A549 (cell line): ENCODE measurements at regions not wholly inside any gene's neighbourhood (a gene's known extent, or its start where the extent isn't known, plus 50 kb on each side); places are given as distances from the start of the nearest gene placed in this dataset.

Experiments used
- ATAC-seq, 2 experiments: fragments of 200-7000 bp in 1 of 2; fragments of >200 bp in 1 of 2; cut with Nextera tagmentation in 1 of 2; cut with Tn5 transposase in 1 of 2; 3 replicates each; pipeline versions ENCODE4 v1.8.0 to v1.9.1; 2018 to 2020; ENCODE audit warnings: mild to moderate bottlenecking in 1 of 2, moderate library complexity in 1 of 2
- CTCF ChIA-PET: fragments of 300-600 bp; sonication (Branson Sonifier 250); formaldehyde crosslinking; extraction: SDS; loops from one replicate; lab custom pipeline; 2021; ENCODE audit warnings: antibody characterized with exemption, inconsistent platforms; lab: Yijun Ruan, JAX
- POLR2A ChIA-PET: fragments of 350-600 bp; formaldehyde crosslinking; extraction: SDS; loops from one replicate; lab custom pipeline; 2021; ENCODE audit warnings: antibody characterized with exemption, inconsistent platforms; lab: Yijun Ruan, JAX
- DNase-seq, 2 experiments: peaks; one replicate each; pipeline versions ENCODE4 v3.0.0 to v3.0.0-alpha.2; 2011 to 2016; ENCODE audit warnings: low read depth in 1 of 2, low spot score in 1 of 2
- FAIRE-seq: peaks from 2 replicates; lab custom pipeline; 2011; peaks lifted over from hg19 to GRCh38; lab: Jason Lieb, UNC
- H3K27ac ChIP-seq, 2 experiments: fragments of >200 bp; sonication (Bioruptor Twin); formaldehyde crosslinking; 3 replicates each; pipeline ENCODE4 v1.5.1; 2016 to 2017
- H3K4me1 ChIP-seq: fragments of >200 bp; sonication (Bioruptor Twin); formaldehyde crosslinking; 3 replicates; pipeline ENCODE4 v1.6.1; 2016
- H3K4me2 ChIP-seq: fragments of >200 bp; sonication (Bioruptor Twin); formaldehyde crosslinking; 3 replicates; pipeline ENCODE4 v1.6.1; 2016
- H3K4me3 ChIP-seq: fragments of >200 bp; sonication (Bioruptor Twin); formaldehyde crosslinking; 3 replicates; pipeline ENCODE4 v1.5.1; 2016
- H3K9me3 ChIP-seq: fragments of >200 bp; sonication (Bioruptor Twin); formaldehyde crosslinking; 3 replicates; pipeline ENCODE4 v1.6.1; 2016
- BHLHE40 ChIP-seq: IDR thresholded peaks from 2 replicates; pipeline ENCODE4 v1.6.1; 2012; ENCODE audit warnings: low read depth, low read length, inconsistent platforms
- CBX8 ChIP-seq: fragments of 200-600 bp; sonication (generic); IDR thresholded peaks from 2 replicates; pipeline ENCODE4 v1.6.1; 2016
- CHD4 ChIP-seq: fragments of 200-600 bp; sonication (generic); IDR thresholded peaks from 2 replicates; pipeline ENCODE4 v1.6.1; 2016; ENCODE audit warnings: antibody characterized with exemption, mild to moderate bottlenecking, borderline replicate concordance
- E2F6 ChIP-seq: IDR thresholded peaks from 2 replicates; pipeline ENCODE4 v1.6.1; 2012; ENCODE audit warnings: low read depth, borderline replicate concordance
- EHMT2 ChIP-seq: fragments of 200-600 bp; sonication (generic); IDR thresholded peaks from 2 replicates; pipeline ENCODE4 v1.6.1; 2016; ENCODE audit warnings: antibody characterized with exemption, low read depth, mild to moderate bottlenecking, moderate library complexity
- ELK1 ChIP-seq: fragments of 150-350 bp; IDR thresholded peaks from 2 replicates; pipeline ENCODE4 v1.6.1; 2014; ENCODE audit warnings: low read depth, mild to moderate bottlenecking, low read length
- EP300 ChIP-seq, 2 experiments: fragments of >200 bp; sonication (Bioruptor Twin); formaldehyde crosslinking; IDR thresholded peaks; 2 replicates in 1 of 2; 3 replicates in 1 of 2; pipeline ENCODE4 v1.6.1; 2016 to 2017
- HMGXB4 ChIP-seq: fragments of 250-450 bp; sonication (Bioruptor Pico); IDR thresholded peaks from 2 replicates; pipeline ENCODE4 v1.5.0; 2021; ENCODE audit warnings: mild to moderate bottlenecking, moderate library complexity, borderline replicate concordance
- HOXB13 ChIP-seq: fragments of 250-450 bp; sonication (Bioruptor Pico); IDR thresholded peaks from 2 replicates; pipeline ENCODE4 v1.5.0; 2020; ENCODE audit warnings: low read depth, mild to moderate bottlenecking, moderate library complexity
- HOXB5 ChIP-seq: fragments of 250-450 bp; sonication (Bioruptor Pico); IDR thresholded peaks from 2 replicates; pipeline ENCODE4 v1.5.0; 2020; ENCODE audit warnings: mild to moderate bottlenecking, moderate library complexity
- JUN ChIP-seq, 2 experiments: fragments of >200 bp; sonication (Bioruptor Twin); formaldehyde crosslinking; IDR thresholded peaks; 2 replicates in 1 of 2; 3 replicates in 1 of 2; pipeline ENCODE4 v1.6.1; 2016 to 2017
- KDM5A ChIP-seq: fragments of 200-600 bp; sonication (generic); IDR thresholded peaks from 2 replicates; pipeline ENCODE4 v1.6.1; 2016; ENCODE audit warnings: antibody characterized with exemption, mild to moderate bottlenecking
- MAZ ChIP-seq: fragments of 150-350 bp; IDR thresholded peaks from 2 replicates; pipeline ENCODE4 v1.6.1; 2014; ENCODE audit warnings: antibody characterized with exemption, low read depth, low read length, borderline replicate concordance
- NFE2L2 ChIP-seq: fragments of 150-350 bp; conservative IDR thresholded peaks from 2 replicates; pipeline ENCODE4 v1.6.1; 2014; ENCODE audit warnings: low read length
- NR3C1 ChIP-seq: fragments of >200 bp; sonication (Bioruptor Twin); formaldehyde crosslinking; IDR thresholded peaks from 3 replicates; pipeline ENCODE4 v1.6.1; 2017
- POLR2A ChIP-seq: IDR thresholded peaks from 2 replicates; pipeline ENCODE4 v1.6.1; 2012; ENCODE audit warnings: mild to moderate bottlenecking, low read length
- RAD21 ChIP-seq, 2 experiments: fragments of >200 bp in 1 of 2; sonication (Bioruptor Twin) in 1 of 2; formaldehyde crosslinking in 1 of 2; IDR thresholded peaks in 1 of 2; conservative IDR thresholded peaks in 1 of 2; 2 replicates in 1 of 2; 3 replicates in 1 of 2; pipeline ENCODE4 v1.6.1; 2012 to 2018; ENCODE audit warnings: inconsistent platforms in 1 of 2
- RARB ChIP-seq: fragments of 250-450 bp; sonication (Bioruptor Pico); IDR thresholded peaks from 2 replicates; pipeline ENCODE4 v1.8.0; 2021; ENCODE audit warnings: mild to moderate bottlenecking, moderate library complexity
- RCOR1 ChIP-seq: fragments of 150-350 bp; IDR thresholded peaks from 2 replicates; pipeline ENCODE4 v1.6.1; 2014; ENCODE audit warnings: antibody characterized with exemption, low read length, low read depth
- REST ChIP-seq: fragments of 200-600 bp; sonication (generic); IDR thresholded peaks from 2 replicates; pipeline ENCODE4 v1.6.1; 2016; ENCODE audit warnings: antibody characterized with exemption, mild to moderate bottlenecking, moderate library complexity
- ZC3H11A ChIP-seq: fragments of 450-650 bp; IDR thresholded peaks from 2 replicates; pipeline ENCODE4 v1.6.1; 2014; ENCODE audit warnings: antibody characterized with exemption, mild to moderate bottlenecking
- ZFP36 ChIP-seq: fragments of 450-650 bp; IDR thresholded peaks from 2 replicates; pipeline ENCODE4 v1.6.1; 2014; ENCODE audit warnings: borderline replicate concordance; ENCODE audit not compliant: partially characterized antibody
- ZNF302 ChIP-seq: fragments of 250-450 bp; sonication (Bioruptor Pico); IDR thresholded peaks from 2 replicates; pipeline ENCODE4 v1.9.0; 2021; ENCODE audit warnings: inconsistent platforms, mild to moderate bottlenecking, moderate library complexity
- WGBS: methylation state at CpG from one replicate; pipeline ENCODE4 v1.1.6; 2017; ENCODE audit errors: missing lambda C conversion rate; 5-methylcytosine and 5-hydroxymethylcytosine counted together

- WGBS: 48% methylated on average over 6 of the region's 6 CpGs
- H3K9me3 ChIP-seq: no peaks in the 10 kb centered on the region; the same call in 2 of the 3 replicates
- FAIRE-seq: no peak
- no peaks in the 10 kb centered on the region for H3K4me1 ChIP-seq
- TF ChIP-seq RARB (CRISPR knock-in tag) (no peak), CHD4 (no peak), BHLHE40 (no peak), EP300 (IDR thresholded peaks at IDR 0.05) (no peak)
- POLR2A ChIA-PET: no interaction called here
- no peak overlapping the region for H3K27ac ChIP-seq
- DNase-seq: no peak
- no peak overlapping the region for H3K4me2 ChIP-seq
- CTCF ChIA-PET: interaction anchor here (1.0 kb wide), 1 partner anchor 75 kb away, joined by 3 read pairs; no protein-coding TSS in a partner anchor
- H3K4me3 ChIP-seq: no peak overlapping the region
- ATAC-seq: peak in 1 of 2 experiments; percentile 51; a peak in 1 of 6 replicates
Measured at GRCh38 chr10:29926693-29927048, 132.7 kb downstream of the JCAD start.

GRCh38 chr10:29925771-29926692, 133.4 kb downstream of the JCAD start:
- no peak for ATAC-seq
- DNase-seq: no peak
- CTCF ChIA-PET: no interaction called here
- Histone ChIP-seq H3K4me3 (no peak overlapping the region), H3K9me3 (no peaks in the 10 kb centered on the region), H3K4me2 (no peak overlapping the region), H3K27ac (no peak overlapping the region), H3K4me1 (no peaks in the 10 kb centered on the region)
- TF ChIP-seq E2F6: no peak
- TF ChIP-seq HOXB5: no peak
- TF ChIP-seq JUN (IDR thresholded peaks at IDR 0.05): no peak
- POLR2A ChIA-PET: no interaction called here
- FAIRE-seq: no peak
- WGBS: 48% methylated on average over 12 of the region's 12 CpGs

GRCh38 chr10:29924436-29924835, 134.9 kb downstream of the JCAD start:
- no peaks in the 10 kb centered on the region for H3K4me1 ChIP-seq
- DNase-seq (no peak), ATAC-seq (no peak), FAIRE-seq (no peak)
- WGBS: 45% methylated on average over 3 of the region's 3 CpGs
- POLR2A ChIA-PET: no interaction called here
- H3K4me3 ChIP-seq: no peak overlapping the region
- TF ChIP-seq ZNF302 (CRISPR knock-in tag): no peak
- TF ChIP-seq NFE2L2: no peak
- TF ChIP-seq RAD21 (conservative IDR thresholded peaks at IDR 0.05 in 1 of 2, IDR thresholded peaks at IDR 0.05 in 1 of 2): no peak
- no peak for TF ChIP-seq RARB (CRISPR knock-in tag)
- TF ChIP-seq POLR2A: no peak
- no peak for TF ChIP-seq REST
- TF ChIP-seq CBX8: no peak
- no peak for TF ChIP-seq HOXB13 (CRISPR knock-in tag)
- no peak for TF ChIP-seq RCOR1
- TF ChIP-seq KDM5A: no peak
- no peak for TF ChIP-seq ZFP36
- TF ChIP-seq HMGXB4 (CRISPR knock-in tag): no peak
- TF ChIP-seq MAZ: no peak
- TF ChIP-seq NR3C1: no peak
- TF ChIP-seq EP300 (IDR thresholded peaks at IDR 0.05): no peak
- no peak for TF ChIP-seq ZC3H11A
- no peak for TF ChIP-seq EHMT2
- TF ChIP-seq ELK1: no peak
- TF ChIP-seq, all 56 proteins: peak for 0
- H3K9me3 ChIP-seq: no peaks in the 10 kb centered on the region
- no peak overlapping the region for H3K27ac ChIP-seq
- H3K4me2 ChIP-seq: no peak overlapping the region
- CTCF ChIA-PET: interaction anchor here (0.7 kb wide), 1 partner anchor 88 kb away, joined by 3 read pairs; no protein-coding TSS in a partner anchor
